ENCODE measurements at regions not wholly inside any gene's neighbourhood (a gene's known extent, or its start where the extent isn't known, plus 50 kb on each side); places are given as distances from the start of the nearest gene placed in this dataset.

DNA sequence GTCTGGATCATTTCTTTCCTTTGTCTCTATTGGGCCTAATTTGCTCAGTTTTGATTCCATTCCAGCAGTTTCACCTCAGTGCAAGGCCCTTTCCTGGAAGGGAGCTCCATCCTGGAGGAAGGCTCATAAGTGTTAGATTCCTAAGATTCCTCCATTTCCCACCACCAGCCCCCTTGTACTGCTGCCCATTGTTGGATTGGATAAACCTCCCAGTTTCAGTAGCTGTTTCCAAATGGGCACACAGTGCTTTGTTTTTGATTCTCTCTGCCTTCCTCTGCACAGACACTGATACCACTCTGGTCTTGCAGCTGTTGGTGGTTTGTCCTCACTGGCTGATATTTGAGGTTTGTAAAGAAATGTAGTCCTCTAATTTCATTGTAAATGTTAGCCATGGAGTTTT, 158.9 kb downstream of the SLC15A5 start:
- DNase-seq (ENCODE audit: low spot score), result no peak
- no peaks in the 10 kb centered on the region for H3K9me3 Mint-ChIP-seq (ENCODE audit: unreplicated experiment)
- H3K36me3 Mint-ChIP-seq (ENCODE audit: low read depth, unreplicated experiment), result no peaks in the 10 kb centered on the region
- peak overlapping the region; percentile 58 for H3K27ac Mint-ChIP-seq (ENCODE audit: unreplicated experiment)
- no peak overlapping the region for H3K4me3 Mint-ChIP-seq (ENCODE audit: unreplicated experiment)
- TF ChIP-seq, protein P1, sequence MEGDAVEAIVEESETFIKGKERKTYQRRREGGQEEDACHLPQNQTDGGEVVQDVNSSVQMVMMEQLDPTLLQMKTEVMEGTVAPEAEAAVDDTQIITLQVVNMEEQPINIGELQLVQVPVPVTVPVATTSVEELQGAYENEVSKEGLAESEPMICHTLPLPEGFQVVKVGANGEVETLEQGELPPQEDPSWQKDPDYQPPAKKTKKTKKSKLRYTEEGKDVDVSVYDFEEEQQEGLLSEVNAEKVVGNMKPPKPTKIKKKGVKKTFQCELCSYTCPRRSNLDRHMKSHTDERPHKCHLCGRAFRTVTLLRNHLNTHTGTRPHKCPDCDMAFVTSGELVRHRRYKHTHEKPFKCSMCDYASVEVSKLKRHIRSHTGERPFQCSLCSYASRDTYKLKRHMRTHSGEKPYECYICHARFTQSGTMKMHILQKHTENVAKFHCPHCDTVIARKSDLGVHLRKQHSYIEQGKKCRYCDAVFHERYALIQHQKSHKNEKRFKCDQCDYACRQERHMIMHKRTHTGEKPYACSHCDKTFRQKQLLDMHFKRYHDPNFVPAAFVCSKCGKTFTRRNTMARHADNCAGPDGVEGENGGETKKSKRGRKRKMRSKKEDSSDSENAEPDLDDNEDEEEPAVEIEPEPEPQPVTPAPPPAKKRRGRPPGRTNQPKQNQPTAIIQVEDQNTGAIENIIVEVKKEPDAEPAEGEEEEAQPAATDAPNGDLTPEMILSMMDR (IDR thresholded peaks at IDR 0.05; ENCODE audit: unreplicated experiment), result no peak
- H3K4me1 Mint-ChIP-seq (ENCODE audit: unreplicated experiment), result peaks cover 6% of the 10 kb centered on the region
- H3K27me3 Mint-ChIP-seq (ENCODE audit: unreplicated experiment), result no peaks in the 10 kb centered on the region

DNA sequence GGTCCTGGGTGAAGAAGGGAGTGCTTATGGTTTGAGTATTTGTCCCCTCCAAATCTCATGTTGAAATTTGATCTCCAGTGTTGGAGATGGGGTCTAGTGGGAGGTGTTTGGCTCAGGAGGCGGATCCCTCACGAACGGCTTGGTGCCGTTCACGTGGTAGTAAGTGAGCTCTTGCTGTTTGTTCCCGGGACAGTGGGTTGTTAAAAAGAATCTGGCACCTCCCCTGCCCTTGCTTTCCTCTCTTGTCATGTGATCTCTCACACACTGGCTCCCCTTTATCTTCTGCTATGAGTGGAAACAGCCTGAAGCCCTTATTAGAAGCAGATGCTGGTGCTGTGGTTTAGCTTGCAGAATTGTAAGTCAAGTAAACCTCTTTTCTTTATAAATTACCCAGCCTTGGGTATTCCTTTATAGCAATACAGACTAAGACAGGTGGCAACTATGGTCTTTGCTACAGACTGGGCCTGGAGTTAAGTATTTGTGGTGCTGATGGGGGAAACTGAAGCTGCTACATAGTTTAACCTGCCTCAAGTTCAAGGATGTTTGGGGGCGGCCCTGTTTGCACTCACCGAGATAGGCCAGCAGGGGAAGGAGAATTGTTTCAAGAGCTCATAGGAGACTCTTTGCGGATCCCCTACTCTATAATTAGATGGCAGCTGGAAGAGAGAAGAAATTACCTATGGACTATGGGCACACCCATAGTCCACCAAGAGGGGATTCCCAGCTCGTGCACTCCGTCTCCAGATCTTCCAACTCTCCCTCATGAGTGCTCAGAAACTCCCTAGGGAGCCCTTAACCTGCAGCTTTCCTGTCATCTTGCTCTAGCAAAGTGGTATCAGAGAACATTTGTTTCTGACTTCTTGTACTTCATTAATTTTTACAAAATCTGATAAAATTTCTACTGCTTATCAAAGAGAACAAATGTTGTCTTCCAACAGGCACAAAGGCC, 164.6 kb downstream of the SLC15A5 start:
- DNase-seq (ENCODE audit: low spot score), result no peak
- TF ChIP-seq, protein P1 (IDR thresholded peaks at IDR 0.05; ENCODE audit: unreplicated experiment), result no peak
- H3K4me3 Mint-ChIP-seq (ENCODE audit: unreplicated experiment), result no peak overlapping the region
- H3K27ac Mint-ChIP-seq (ENCODE audit: unreplicated experiment), result no peak overlapping the region
- no peaks in the 10 kb centered on the region for H3K4me1 Mint-ChIP-seq (ENCODE audit: unreplicated experiment)
- no peaks in the 10 kb centered on the region for H3K36me3 Mint-ChIP-seq (ENCODE audit: low read depth, unreplicated experiment)
- peaks cover 2% of the 10 kb centered on the region for H3K27me3 Mint-ChIP-seq (ENCODE audit: unreplicated experiment)
- H3K9me3 Mint-ChIP-seq (ENCODE audit: unreplicated experiment), result no peaks in the 10 kb centered on the region

DNA sequence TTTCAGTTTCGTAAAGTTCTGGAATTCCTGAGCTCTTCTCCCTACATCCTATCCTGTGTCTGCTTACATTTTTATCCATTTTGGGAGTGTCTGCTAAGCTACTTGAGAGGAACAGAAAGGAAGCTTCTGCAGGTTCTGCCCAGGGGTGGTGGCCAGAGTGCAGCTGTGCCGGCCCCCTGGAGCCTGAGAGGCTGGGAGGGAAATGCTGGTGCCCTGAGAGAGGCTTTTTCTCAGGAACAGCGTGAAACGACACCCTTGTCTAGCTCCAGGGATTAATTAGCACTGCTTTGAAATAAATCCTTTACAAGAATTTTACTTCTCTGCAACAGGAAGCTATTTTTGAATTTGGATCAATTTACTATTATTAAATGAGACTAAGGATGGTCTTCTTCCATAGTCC, 165.4 kb downstream of the SLC15A5 start:
- no peak overlapping the region for H3K4me3 Mint-ChIP-seq (ENCODE audit: unreplicated experiment)
- TF ChIP-seq, protein P1 (IDR thresholded peaks at IDR 0.05; ENCODE audit: unreplicated experiment), result no peak
- H3K27ac Mint-ChIP-seq (ENCODE audit: unreplicated experiment), result no peak overlapping the region

DNA sequence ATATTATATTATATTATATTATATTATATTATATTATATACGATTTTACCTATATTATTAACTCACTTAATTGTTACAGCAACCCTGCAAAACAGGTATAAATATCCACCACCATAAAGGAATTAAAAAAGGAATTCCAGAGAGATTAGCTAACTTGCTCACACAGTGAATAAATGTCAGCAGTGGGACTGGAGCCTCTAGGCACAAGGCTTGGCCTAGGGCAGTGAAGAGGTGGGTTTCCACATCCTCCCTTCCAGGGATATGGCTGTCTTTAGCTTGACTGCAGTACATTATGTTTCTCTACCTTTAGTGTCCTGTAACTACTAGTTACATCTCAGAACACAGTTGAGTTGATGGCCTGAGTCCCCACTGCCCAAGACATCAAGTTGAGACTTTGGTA, 166.9 kb downstream of the SLC15A5 start:
- Mint-ChIP-seq H3K36me3 (ENCODE audit: low read depth, unreplicated experiment) (no peaks in the 10 kb centered on the region), H3K9me3 (ENCODE audit: unreplicated experiment) (no peaks in the 10 kb centered on the region), H3K4me1 (ENCODE audit: unreplicated experiment) (no peaks in the 10 kb centered on the region), H3K27ac (ENCODE audit: unreplicated experiment) (no peak overlapping the region), H3K27me3 (ENCODE audit: unreplicated experiment) (peaks cover 2% of the 10 kb centered on the region), H3K4me3 (ENCODE audit: unreplicated experiment) (no peak overlapping the region)
- TF ChIP-seq, protein P1 (IDR thresholded peaks at IDR 0.05; ENCODE audit: unreplicated experiment), result no peak
- no peak for DNase-seq (ENCODE audit: low spot score)

More for the DNA sequence above, 165.4 kb downstream of the SLC15A5 start:
- Mint-ChIP-seq H3K27me3 (ENCODE audit: unreplicated experiment) (peaks cover 2% of the 10 kb centered on the region), H3K4me1 (ENCODE audit: unreplicated experiment) (no peaks in the 10 kb centered on the region), H3K36me3 (ENCODE audit: low read depth, unreplicated experiment) (no peaks in the 10 kb centered on the region), H3K9me3 (ENCODE audit: unreplicated experiment) (no peaks in the 10 kb centered on the region)
- DNase-seq (ENCODE audit: low spot score), result no peak

DNA sequence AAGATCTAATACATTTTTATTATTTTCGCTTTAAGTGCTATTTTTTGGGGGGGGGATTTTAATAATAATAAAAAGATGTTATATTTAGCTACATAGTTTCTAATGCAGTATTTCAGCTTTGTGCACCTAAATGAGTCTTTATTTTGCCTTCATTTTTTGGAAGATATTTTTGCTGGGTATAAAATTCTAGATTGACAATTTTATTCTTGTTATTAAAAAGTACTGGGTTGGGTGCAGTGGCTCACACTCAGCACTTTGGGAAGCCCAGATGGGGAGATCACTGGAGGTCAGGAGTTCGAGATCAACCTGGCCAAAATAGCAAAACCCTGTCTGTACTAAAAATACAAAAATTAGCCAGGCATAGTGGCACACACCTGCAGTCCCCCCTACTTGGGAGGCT, 173.6 kb downstream of the SLC15A5 start:
- Mint-ChIP-seq H3K27me3 (ENCODE audit: unreplicated experiment) (no peaks in the 10 kb centered on the region), H3K27ac (ENCODE audit: unreplicated experiment) (no peak overlapping the region), H3K36me3 (ENCODE audit: low read depth, unreplicated experiment) (peaks cover 4% of the 10 kb centered on the region), H3K4me3 (ENCODE audit: unreplicated experiment) (no peak overlapping the region), H3K4me1 (ENCODE audit: unreplicated experiment) (no peaks in the 10 kb centered on the region), H3K9me3 (ENCODE audit: unreplicated experiment) (peaks cover 4% of the 10 kb centered on the region)
- TF ChIP-seq, protein P1 (IDR thresholded peaks at IDR 0.05; ENCODE audit: unreplicated experiment), result no peak
- DNase-seq (ENCODE audit: low spot score), result no peak
